G401.6 (cell line): ENCODE measurements at regions not wholly inside any gene's neighbourhood (a gene's known extent, or its start where the extent isn't known, plus 50 kb on each side); places are given as distances from the start of the nearest gene placed in this dataset.
"Not testable (repeated sequence)": the region's sequence is repeated elsewhere in the genome, so short reads cannot be mapped to it uniquely, and the experiment has no call there.

Source experiments
- FAIRE-seq: peaks from 2 replicates; lab custom pipeline; 2012; peaks lifted over from hg19 to GRCh38; lab: Jason Lieb, UNC

GRCh38 chr21:14825514-14825974 lies 239.3 kb downstream of the NRIP1 start:
- no peak for FAIRE-seq

- FAIRE-seq = no peak
Measured at GRCh38 chr21:14824126-14824525, 240.7 kb downstream of the NRIP1 start.

GRCh38 chr21:14817311-14817710 lies 247.5 kb downstream of the NRIP1 start:
- no peak for FAIRE-seq

GRCh38 chr21:14814991-14815390 lies 249.8 kb downstream of the NRIP1 start:
- FAIRE-seq = no peak

GRCh38 chr21:14814282-14814681 lies 250.5 kb downstream of the NRIP1 start:
- no peak for FAIRE-seq

GRCh38 chr21:14804170-14804569 lies 258.1 kb upstream of the SAMSN1 start:
- not testable (repeated sequence) for FAIRE-seq

- FAIRE-seq = no peak
Measured at GRCh38 chr21:14797543-14797942, 251.4 kb upstream of the SAMSN1 start.

- no peak for FAIRE-seq
Measured at GRCh38 chr21:14787312-14787711, 241.2 kb upstream of the SAMSN1 start.

- FAIRE-seq = no peak
Measured at GRCh38 chr21:14785679-14786078, 239.6 kb upstream of the SAMSN1 start.

GRCh38 chr21:14773777-14774345 lies 227.7 kb upstream of the SAMSN1 start:
- no peak for FAIRE-seq

GRCh38 chr21:14771593-14771992 lies 225.5 kb upstream of the SAMSN1 start:
- FAIRE-seq = no peak

GRCh38 chr21:14768042-14768441 lies 221.9 kb upstream of the SAMSN1 start:
- no peak for FAIRE-seq

GRCh38 chr21:14767192-14767852 lies 221.2 kb upstream of the SAMSN1 start:
- no peak for FAIRE-seq

GRCh38 chr21:14766241-14766640 lies 220.1 kb upstream of the SAMSN1 start:
- FAIRE-seq = no peak

GRCh38 chr21:14763695-14764064 lies 217.6 kb upstream of the SAMSN1 start:
- FAIRE-seq = no peak

GRCh38 chr21:14762734-14763694 lies 216.9 kb upstream of the SAMSN1 start:
- no peak for FAIRE-seq

- FAIRE-seq = no peak
Measured at GRCh38 chr21:14762327-14762726, 216.2 kb upstream of the SAMSN1 start.

- no peak for FAIRE-seq
Measured at GRCh38 chr21:14759285-14759684, 213.2 kb upstream of the SAMSN1 start.

- FAIRE-seq = no peak
Measured at GRCh38 chr21:14758849-14759248, 212.7 kb upstream of the SAMSN1 start.

GRCh38 chr21:14757533-14758327 lies 211.6 kb upstream of the SAMSN1 start:
- FAIRE-seq = no peak

- no peak for FAIRE-seq
Measured at GRCh38 chr21:14755086-14755485, 209.0 kb upstream of the SAMSN1 start.

GRCh38 chr21:14754682-14755081 lies 208.6 kb upstream of the SAMSN1 start:
- no peak for FAIRE-seq
